ENCODE measurements at regions not wholly inside any gene's neighbourhood (a gene's known extent, or its start where the extent isn't known, plus 50 kb on each side); places are given as distances from the start of the nearest gene placed in this dataset.
"Not testable (repeated sequence)": the region's sequence is repeated elsewhere in the genome, so short reads cannot be mapped to it uniquely, and the experiment has no call there.

- Histone ChIP-seq H3K4me3 (ENCODE audit: low read length) (no peak overlapping the region), H3K4me1 (ENCODE audit: control insufficient read depth, insufficient read depth, low read length) (no peaks in the 10 kb centered on the region), H3K27me3 (ENCODE audit: control insufficient read depth, insufficient read depth, low read length) (no peaks in the 10 kb centered on the region), H3K4me2 (ENCODE audit: low read length) (no peak overlapping the region), H3K9me3 (replicated peaks; ENCODE audit: low read length) (no peaks in the 10 kb centered on the region), H3K9ac (ENCODE audit: low read depth, low read length) (no peak overlapping the region), H3K36me3 (ENCODE audit: insufficient read depth, low read length) (no peaks in the 10 kb centered on the region)
Observed at GRCh38 chr5:102591650-102592049, 92.8 kb upstream of the SLCO6A1 start.

GRCh38 chr5:102592586-102592985 lies 93.8 kb upstream of the SLCO6A1 start:
- H3K27me3 ChIP-seq (ENCODE audit: control insufficient read depth, insufficient read depth, low read length); H3K36me3 ChIP-seq (ENCODE audit: insufficient read depth, low read length); H3K4me2 ChIP-seq (ENCODE audit: low read length); H3K9me3 ChIP-seq (replicated peaks; ENCODE audit: low read length); H3K4me3 ChIP-seq (ENCODE audit: low read length); H3K9ac ChIP-seq (ENCODE audit: low read depth, low read length); H3K4me1 ChIP-seq (ENCODE audit: control insufficient read depth, insufficient read depth, low read length): not testable (repeated sequence)

- H3K36me3 ChIP-seq (ENCODE audit: insufficient read depth, low read length), result no peaks in the 10 kb centered on the region
- H3K4me1 ChIP-seq (ENCODE audit: control insufficient read depth, insufficient read depth, low read length), result no peaks in the 10 kb centered on the region
- no peak overlapping the region for H3K9ac ChIP-seq (ENCODE audit: low read depth, low read length)
- no peaks in the 10 kb centered on the region for H3K9me3 ChIP-seq (replicated peaks; ENCODE audit: low read length)
- H3K27me3 ChIP-seq (ENCODE audit: control insufficient read depth, insufficient read depth, low read length), result no peaks in the 10 kb centered on the region
- no peak overlapping the region for H3K4me3 ChIP-seq (ENCODE audit: low read length)
- no peak overlapping the region for H3K4me2 ChIP-seq (ENCODE audit: low read length)
Observed at GRCh38 chr5:102594192-102594591, 95.4 kb upstream of the SLCO6A1 start.

GRCh38 chr5:102595332-102595731 lies 96.5 kb upstream of the SLCO6A1 start:
- no peak overlapping the region for H3K4me3 ChIP-seq (ENCODE audit: low read length)
- H3K36me3 ChIP-seq (ENCODE audit: insufficient read depth, low read length), result no peaks in the 10 kb centered on the region
- no peak overlapping the region for H3K4me2 ChIP-seq (ENCODE audit: low read length)
- H3K27me3 ChIP-seq (ENCODE audit: control insufficient read depth, insufficient read depth, low read length), result no peaks in the 10 kb centered on the region
- H3K4me1 ChIP-seq (ENCODE audit: control insufficient read depth, insufficient read depth, low read length), result peaks cover 6% of the 10 kb centered on the region
- H3K9me3 ChIP-seq (replicated peaks; ENCODE audit: low read length), result no peaks in the 10 kb centered on the region
- no peak overlapping the region for H3K9ac ChIP-seq (ENCODE audit: low read depth, low read length)

DNA sequence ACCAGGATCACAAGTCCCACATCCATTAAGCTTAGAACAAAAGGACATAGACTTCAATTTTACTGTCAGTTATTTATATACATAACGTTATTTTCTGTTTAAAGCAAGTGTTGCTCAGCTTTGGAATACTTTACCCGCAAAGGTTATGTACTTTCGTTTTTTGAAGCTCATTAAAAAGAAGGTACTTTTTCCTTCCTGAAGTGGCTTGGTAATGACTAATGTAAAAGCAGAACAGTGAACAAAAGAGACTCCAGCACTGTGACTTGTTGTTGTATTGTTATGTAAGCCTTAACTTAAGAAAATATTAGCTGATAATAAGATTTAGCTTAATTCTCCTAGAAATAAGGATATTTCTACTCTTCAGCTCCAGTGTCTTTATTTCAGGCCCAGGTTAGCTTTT lies 97.3 kb upstream of the SLCO6A1 start:
- Histone ChIP-seq H3K4me1 (ENCODE audit: control insufficient read depth, insufficient read depth, low read length) (peaks cover 14% of the 10 kb centered on the region), H3K9ac (ENCODE audit: low read depth, low read length) (no peak overlapping the region), H3K9me3 (replicated peaks; ENCODE audit: low read length) (no peaks in the 10 kb centered on the region), H3K27me3 (ENCODE audit: control insufficient read depth, insufficient read depth, low read length) (no peaks in the 10 kb centered on the region), H3K36me3 (ENCODE audit: insufficient read depth, low read length) (no peaks in the 10 kb centered on the region), H3K4me2 (ENCODE audit: low read length) (no peak overlapping the region), H3K4me3 (ENCODE audit: low read length) (no peak overlapping the region)

- Histone ChIP-seq H3K9me3 (replicated peaks; ENCODE audit: low read length) (no peaks in the 10 kb centered on the region), H3K4me2 (ENCODE audit: low read length) (no peak overlapping the region), H3K4me3 (ENCODE audit: low read length) (no peak overlapping the region), H3K36me3 (ENCODE audit: insufficient read depth, low read length) (no peaks in the 10 kb centered on the region), H3K27me3 (ENCODE audit: control insufficient read depth, insufficient read depth, low read length) (no peaks in the 10 kb centered on the region), H3K4me1 (ENCODE audit: control insufficient read depth, insufficient read depth, low read length) (peaks cover 22% of the 10 kb centered on the region), H3K9ac (ENCODE audit: low read depth, low read length) (no peak overlapping the region)
Observed at GRCh38 chr5:102596951-102597350, 98.2 kb upstream of the SLCO6A1 start.

GRCh38 chr5:102599289-102599688 lies 100.5 kb upstream of the SLCO6A1 start:
- no peaks in the 10 kb centered on the region for H3K9me3 ChIP-seq (replicated peaks; ENCODE audit: low read length)
- no peak overlapping the region for H3K9ac ChIP-seq (ENCODE audit: low read depth, low read length)
- H3K36me3 ChIP-seq (ENCODE audit: insufficient read depth, low read length), result no peaks in the 10 kb centered on the region
- no peaks in the 10 kb centered on the region for H3K27me3 ChIP-seq (ENCODE audit: control insufficient read depth, insufficient read depth, low read length)
- no peak overlapping the region for H3K4me2 ChIP-seq (ENCODE audit: low read length)
- H3K4me1 ChIP-seq (ENCODE audit: control insufficient read depth, insufficient read depth, low read length), result peaks cover 33% of the 10 kb centered on the region
- H3K4me3 ChIP-seq (ENCODE audit: low read length), result no peak overlapping the region

DNA sequence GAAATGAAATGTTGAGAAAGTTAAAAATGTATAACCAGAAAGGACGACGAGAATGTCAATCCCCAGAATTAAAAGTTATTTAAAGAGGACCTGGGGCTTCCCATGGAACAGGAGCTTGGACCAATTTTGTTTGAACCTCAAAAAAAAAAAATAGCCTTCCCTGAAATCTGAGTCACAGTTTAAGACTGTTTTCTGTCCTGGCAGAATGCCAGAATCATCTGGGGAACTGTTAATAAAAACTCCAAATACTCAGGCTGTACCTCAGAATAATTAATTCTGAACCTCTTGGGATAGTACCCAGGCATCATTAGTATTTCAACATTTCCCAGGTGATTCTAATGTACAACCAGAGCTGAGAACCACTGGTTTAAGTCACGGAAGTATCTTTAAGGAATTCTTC lies 102.2 kb upstream of the SLCO6A1 start:
- no peaks in the 10 kb centered on the region for H3K36me3 ChIP-seq (ENCODE audit: insufficient read depth, low read length)
- H3K9me3 ChIP-seq (replicated peaks; ENCODE audit: low read length), result no peaks in the 10 kb centered on the region
- no peak overlapping the region for H3K4me2 ChIP-seq (ENCODE audit: low read length)
- H3K9ac ChIP-seq (ENCODE audit: low read depth, low read length), result no peak overlapping the region
- H3K4me1 ChIP-seq (ENCODE audit: control insufficient read depth, insufficient read depth, low read length), result peaks cover 33% of the 10 kb centered on the region
- H3K27me3 ChIP-seq (ENCODE audit: control insufficient read depth, insufficient read depth, low read length), result no peaks in the 10 kb centered on the region
- H3K4me3 ChIP-seq (ENCODE audit: low read length), result no peak overlapping the region

DNA sequence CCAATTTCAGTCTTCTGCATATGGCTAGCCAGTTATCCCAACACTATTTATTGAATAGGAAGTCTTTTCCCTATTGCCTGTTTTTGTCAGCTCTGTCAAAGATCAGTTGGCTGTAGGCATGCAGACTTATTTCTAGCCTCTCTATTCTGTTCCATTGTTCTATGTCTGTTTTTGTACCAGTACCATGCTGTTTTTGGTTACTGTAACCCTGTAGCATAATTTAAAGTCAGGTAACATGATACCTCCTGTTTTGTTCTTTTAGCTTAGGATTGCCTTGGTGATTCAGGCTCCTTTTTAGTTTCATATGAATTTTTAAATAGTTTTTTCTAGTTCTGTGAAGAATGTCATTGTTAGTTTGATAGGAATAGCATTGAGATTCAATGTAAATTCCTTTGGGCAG lies 104.9 kb upstream of the SLCO6A1 start:
- peaks cover 33% of the 10 kb centered on the region for H3K4me1 ChIP-seq (ENCODE audit: control insufficient read depth, insufficient read depth, low read length)
- H3K4me2 ChIP-seq (ENCODE audit: low read length), result no peak overlapping the region
- H3K9ac ChIP-seq (ENCODE audit: low read depth, low read length), result no peak overlapping the region
- H3K36me3 ChIP-seq (ENCODE audit: insufficient read depth, low read length), result no peaks in the 10 kb centered on the region
- H3K27me3 ChIP-seq (ENCODE audit: control insufficient read depth, insufficient read depth, low read length), result no peaks in the 10 kb centered on the region
- no peak overlapping the region for H3K4me3 ChIP-seq (ENCODE audit: low read length)
- H3K9me3 ChIP-seq (replicated peaks; ENCODE audit: low read length), result no peaks in the 10 kb centered on the region

DNA sequence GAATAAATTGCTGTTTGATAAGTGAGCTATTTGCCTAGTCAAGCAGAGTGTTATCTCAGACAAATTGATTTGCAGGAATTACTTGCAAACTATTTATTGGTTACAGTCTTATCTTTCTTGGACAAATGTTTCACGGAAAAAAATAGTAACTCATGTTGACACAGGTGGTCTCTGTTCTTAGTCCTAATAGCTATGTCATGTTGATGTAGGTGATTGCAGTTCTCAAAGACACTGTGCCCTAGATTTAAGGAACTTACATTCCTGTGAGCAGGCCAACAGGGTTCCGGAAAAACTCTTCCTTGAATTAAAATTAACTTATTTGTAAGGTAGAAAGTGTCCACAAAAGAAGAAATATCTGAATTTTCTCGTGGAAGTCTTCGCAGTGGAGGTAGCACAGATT lies 109.6 kb upstream of the SLCO6A1 start:
- Histone ChIP-seq H3K36me3 (ENCODE audit: insufficient read depth, low read length) (no peaks in the 10 kb centered on the region), H3K4me3 (ENCODE audit: low read length) (no peak overlapping the region), H3K4me2 (ENCODE audit: low read length) (no peak overlapping the region), H3K27me3 (ENCODE audit: control insufficient read depth, insufficient read depth, low read length) (no peaks in the 10 kb centered on the region), H3K9ac (ENCODE audit: low read depth, low read length) (no peak overlapping the region), H3K9me3 (replicated peaks; ENCODE audit: low read length) (no peaks in the 10 kb centered on the region), H3K4me1 (ENCODE audit: control insufficient read depth, insufficient read depth, low read length) (peaks cover 8% of the 10 kb centered on the region)

- H3K27me3 ChIP-seq (ENCODE audit: control insufficient read depth, insufficient read depth, low read length), result no peaks in the 10 kb centered on the region
- H3K36me3 ChIP-seq (ENCODE audit: insufficient read depth, low read length), result no peaks in the 10 kb centered on the region
Observed at GRCh38 chr5:102611312-102611711, 112.5 kb upstream of the SLCO6A1 start.

GRCh38 chr5:102613661-102614060 lies 114.9 kb upstream of the SLCO6A1 start:
- Histone ChIP-seq H3K27me3 (ENCODE audit: control insufficient read depth, insufficient read depth, low read length) (no peaks in the 10 kb centered on the region), H3K4me1 (ENCODE audit: control insufficient read depth, insufficient read depth, low read length) (no peaks in the 10 kb centered on the region), H3K9ac (ENCODE audit: low read depth, low read length) (no peak overlapping the region), H3K4me3 (ENCODE audit: low read length) (no peak overlapping the region), H3K9me3 (replicated peaks; ENCODE audit: low read length) (no peaks in the 10 kb centered on the region), H3K36me3 (ENCODE audit: insufficient read depth, low read length) (no peaks in the 10 kb centered on the region), H3K4me2 (ENCODE audit: low read length) (no peak overlapping the region)

More at GRCh38 chr5:102611312-102611711, 112.5 kb upstream of the SLCO6A1 start:
- H3K9ac ChIP-seq (ENCODE audit: low read depth, low read length), result no peak overlapping the region
- H3K4me1 ChIP-seq (ENCODE audit: control insufficient read depth, insufficient read depth, low read length), result no peaks in the 10 kb centered on the region
- H3K9me3 ChIP-seq (replicated peaks; ENCODE audit: low read length), result no peaks in the 10 kb centered on the region
- no peak overlapping the region for H3K4me2 ChIP-seq (ENCODE audit: low read length)
- H3K4me3 ChIP-seq (ENCODE audit: low read length), result no peak overlapping the region

All from skeletal muscle satellite cell (primary cell).